ENCODE measurements at regions not wholly inside any gene's neighbourhood (a gene's known extent, or its start where the extent isn't known, plus 50 kb on each side); places are given as distances from the start of the nearest gene placed in this dataset.

GRCh38 chrX:102067966-102068723 is 57.3 kb upstream of the TCEAL2 start:
- Histone ChIP-seq H3K4me1 (no peaks in the 10 kb centered on the region), H3K27me3 (ENCODE audit: low read depth) (no peaks in the 10 kb centered on the region), H3K4me3 (no peak overlapping the region), H3K9me3 (replicated peaks) (peaks cover 9% of the 10 kb centered on the region), H3K36me3 (no peaks in the 10 kb centered on the region), H3K27ac (replicated peaks) (no peak overlapping the region)
- DNase-seq: no peak
- peak; percentile 56 for TF ChIP-seq CTCF (IDR thresholded peaks at IDR 0.05; ENCODE audit: borderline replicate concordance)
- intact Hi-C loops (cut with micrococcal nuclease): no loop called here

GRCh38 chrX:102063445-102064074 is 61.9 kb upstream of the TCEAL2 start:
- intact Hi-C loops (cut with micrococcal nuclease): no loop called here
- Histone ChIP-seq H3K9me3 (replicated peaks) (peaks cover 9% of the 10 kb centered on the region), H3K4me3 (no peak overlapping the region), H3K4me1 (no peaks in the 10 kb centered on the region), H3K27ac (replicated peaks) (no peak overlapping the region), H3K36me3 (no peaks in the 10 kb centered on the region), H3K27me3 (ENCODE audit: low read depth) (no peaks in the 10 kb centered on the region)
- no peak for TF ChIP-seq CTCF (IDR thresholded peaks at IDR 0.05; ENCODE audit: borderline replicate concordance)
- DNase-seq: no peak

GRCh38 chrX:102044496-102044895 is 81.0 kb upstream of the TCEAL2 start:
- intact Hi-C loops (cut with micrococcal nuclease): no loop called here
- no peak for TF ChIP-seq CTCF (IDR thresholded peaks at IDR 0.05; ENCODE audit: borderline replicate concordance)
- H3K36me3 ChIP-seq: no peaks in the 10 kb centered on the region
- no peaks in the 10 kb centered on the region for H3K27me3 ChIP-seq (ENCODE audit: low read depth)
- no peaks in the 10 kb centered on the region for H3K9me3 ChIP-seq (replicated peaks)
- no peak overlapping the region for H3K4me3 ChIP-seq
- H3K27ac ChIP-seq (replicated peaks): no peak overlapping the region
- DNase-seq: no peak
- no peaks in the 10 kb centered on the region for H3K4me1 ChIP-seq

- Histone ChIP-seq H3K4me1 (no peaks in the 10 kb centered on the region), H3K36me3 (no peaks in the 10 kb centered on the region), H3K27ac (replicated peaks) (no peak overlapping the region), H3K4me3 (no peak overlapping the region), H3K9me3 (replicated peaks) (no peaks in the 10 kb centered on the region), H3K27me3 (ENCODE audit: low read depth) (no peaks in the 10 kb centered on the region)
- no peak for TF ChIP-seq CTCF (IDR thresholded peaks at IDR 0.05; ENCODE audit: borderline replicate concordance)
- no peak for DNase-seq
- intact Hi-C loops (cut with micrococcal nuclease): no loop called here
These were observed 82.1 kb upstream of the TCEAL2 start for GRCh38 chrX:102043380-102043779.

- Histone ChIP-seq H3K27ac (replicated peaks) (no peak overlapping the region), H3K9me3 (replicated peaks) (no peaks in the 10 kb centered on the region), H3K4me1 (no peaks in the 10 kb centered on the region), H3K4me3 (no peak overlapping the region), H3K36me3 (no peaks in the 10 kb centered on the region), H3K27me3 (ENCODE audit: low read depth) (no peaks in the 10 kb centered on the region)
- DNase-seq: no peak
- TF ChIP-seq CTCF (IDR thresholded peaks at IDR 0.05; ENCODE audit: borderline replicate concordance): no peak
- intact Hi-C loops (cut with micrococcal nuclease): no loop called here
These were observed 82.8 kb upstream of the TCEAL2 start for GRCh38 chrX:102042372-102043325.
